ENCODE measurements at regions not wholly inside any gene's neighbourhood (a gene's known extent, or its start where the extent isn't known, plus 50 kb on each side); places are given as distances from the start of the nearest gene placed in this dataset.

DNA sequence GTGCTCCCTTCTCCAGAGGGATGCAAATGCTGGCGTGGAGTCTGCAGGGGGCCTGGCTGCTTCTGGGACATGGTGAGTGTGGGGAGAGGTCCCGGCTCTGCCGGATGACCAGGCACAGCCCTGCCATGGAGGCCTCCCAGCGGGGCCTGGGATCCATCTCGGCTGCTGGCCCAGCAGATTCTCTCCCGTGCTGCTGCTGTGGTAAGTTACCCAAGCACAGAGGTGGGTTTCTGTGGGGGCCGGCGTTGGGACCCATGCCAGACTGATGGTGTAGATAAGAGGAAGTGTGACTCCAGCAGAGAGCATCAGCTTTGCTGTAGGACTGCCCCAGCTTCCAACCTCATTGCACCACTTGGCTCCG is 147.5 kb upstream of the B3GAT1 start:
- TF ChIP-seq, protein P1, sequence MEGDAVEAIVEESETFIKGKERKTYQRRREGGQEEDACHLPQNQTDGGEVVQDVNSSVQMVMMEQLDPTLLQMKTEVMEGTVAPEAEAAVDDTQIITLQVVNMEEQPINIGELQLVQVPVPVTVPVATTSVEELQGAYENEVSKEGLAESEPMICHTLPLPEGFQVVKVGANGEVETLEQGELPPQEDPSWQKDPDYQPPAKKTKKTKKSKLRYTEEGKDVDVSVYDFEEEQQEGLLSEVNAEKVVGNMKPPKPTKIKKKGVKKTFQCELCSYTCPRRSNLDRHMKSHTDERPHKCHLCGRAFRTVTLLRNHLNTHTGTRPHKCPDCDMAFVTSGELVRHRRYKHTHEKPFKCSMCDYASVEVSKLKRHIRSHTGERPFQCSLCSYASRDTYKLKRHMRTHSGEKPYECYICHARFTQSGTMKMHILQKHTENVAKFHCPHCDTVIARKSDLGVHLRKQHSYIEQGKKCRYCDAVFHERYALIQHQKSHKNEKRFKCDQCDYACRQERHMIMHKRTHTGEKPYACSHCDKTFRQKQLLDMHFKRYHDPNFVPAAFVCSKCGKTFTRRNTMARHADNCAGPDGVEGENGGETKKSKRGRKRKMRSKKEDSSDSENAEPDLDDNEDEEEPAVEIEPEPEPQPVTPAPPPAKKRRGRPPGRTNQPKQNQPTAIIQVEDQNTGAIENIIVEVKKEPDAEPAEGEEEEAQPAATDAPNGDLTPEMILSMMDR (IDR thresholded peaks at IDR 0.05), result no peak
- TF ChIP-seq POLR2A (IDR thresholded peaks at IDR 0.05), result no peak

Data from body of pancreas (tissue), 4 donors.